Adipocyte (in vitro differentiated cells): ENCODE measurements at regions not wholly inside any gene's neighbourhood (a gene's known extent, or its start where the extent isn't known, plus 50 kb on each side); places are given as distances from the start of the nearest gene placed in this dataset.
A peak's percentile ranks its signal among the peaks of the same experiment; 100 is the strongest.
"Not testable (repeated sequence)": the region's sequence is repeated elsewhere in the genome, so short reads cannot be mapped to it uniquely, and the experiment has no call there.

Source experiments
- DNase-seq: peaks from one replicate; pipeline ENCODE4 v3.0.0-alpha.2; 2015; ENCODE audit warnings: low read depth
- H3K27me3 ChIP-seq: replicated peaks from 2 replicates; pipeline ENCODE4 v1.7.0; 2013; ENCODE audit warnings: mild to moderate bottlenecking, low read length, moderate library complexity; ENCODE audit not compliant: control insufficient read depth, insufficient read depth
- H3K36me3 ChIP-seq: 2 replicates; pipeline ENCODE4 v1.7.0; 2013; ENCODE audit warnings: low read length, mild to moderate bottlenecking, moderate library complexity; ENCODE audit not compliant: control insufficient read depth, insufficient read depth, severe bottlenecking
- H3K4me1 ChIP-seq: 2 replicates; pipeline ENCODE4 v1.7.0; 2013; ENCODE audit warnings: mild to moderate bottlenecking, low read length, moderate library complexity; ENCODE audit not compliant: control insufficient read depth, insufficient read depth
- H3K4me3 ChIP-seq: 2 replicates; pipeline ENCODE4 v1.7.0; 2013; ENCODE audit warnings: mild to moderate bottlenecking, low read length, moderate library complexity
- H3K9ac ChIP-seq: 2 replicates; pipeline ENCODE4 v1.7.0; 2013; ENCODE audit warnings: mild to moderate bottlenecking, low read length, moderate library complexity
- H3K9me3 ChIP-seq: 2 replicates; pipeline ENCODE4 v1.7.0; 2013; ENCODE audit warnings: mild to moderate bottlenecking, low read length, moderate library complexity; ENCODE audit not compliant: control insufficient read depth

DNA sequence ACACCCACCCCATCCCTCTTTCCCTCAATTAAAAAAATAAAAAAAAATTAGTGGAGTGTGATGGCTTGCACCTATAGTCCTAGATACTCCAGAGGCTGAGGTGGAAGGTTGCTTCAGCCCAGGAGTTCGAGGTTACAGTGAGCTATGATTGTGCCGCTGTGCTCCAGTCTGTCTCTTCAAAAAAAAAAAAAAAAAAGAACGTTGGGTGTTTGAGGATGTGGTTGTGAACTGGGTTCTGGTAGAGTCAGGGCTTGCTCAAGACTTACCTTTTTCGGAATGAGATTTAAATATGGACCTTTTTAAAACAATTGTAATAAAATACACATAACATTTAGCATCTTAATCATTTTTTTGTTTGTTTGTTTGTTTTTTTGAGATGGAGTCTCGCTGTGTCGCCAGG, 211.9 kb downstream of the OR2B2 start:
- no peaks in the 10 kb centered on the region for H3K4me1 ChIP-seq
- DNase-seq, result no peak
- H3K36me3 ChIP-seq, result no peaks in the 10 kb centered on the region
- no peaks in the 10 kb centered on the region for H3K27me3 ChIP-seq
- H3K9ac ChIP-seq, result no peak overlapping the region
- H3K4me3 ChIP-seq, result no peak overlapping the region
- no peaks in the 10 kb centered on the region for H3K9me3 ChIP-seq

DNA sequence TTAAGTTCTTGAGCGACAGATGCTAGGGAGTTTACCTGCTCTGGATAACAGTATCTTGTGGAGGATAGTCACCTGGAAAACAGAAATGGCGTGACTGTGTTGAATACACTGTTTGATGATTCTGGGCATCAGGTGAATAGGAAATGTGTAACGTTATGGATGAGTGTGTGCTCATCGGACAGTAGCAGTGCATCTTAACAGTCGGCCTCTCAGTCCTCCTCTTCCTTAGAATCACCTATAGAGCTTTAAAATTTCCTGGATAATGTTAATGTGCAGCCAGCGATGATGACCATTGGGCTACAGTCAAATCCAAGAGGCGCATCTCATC, 217.7 kb downstream of the OR2B2 start:
- Histone ChIP-seq H3K36me3 (no peaks in the 10 kb centered on the region), H3K9ac (no peak overlapping the region), H3K9me3 (no peaks in the 10 kb centered on the region), H3K4me3 (no peak overlapping the region), H3K4me1 (peaks cover 5% of the 10 kb centered on the region), H3K27me3 (peaks cover 17% of the 10 kb centered on the region)
- no peak for DNase-seq

DNA sequence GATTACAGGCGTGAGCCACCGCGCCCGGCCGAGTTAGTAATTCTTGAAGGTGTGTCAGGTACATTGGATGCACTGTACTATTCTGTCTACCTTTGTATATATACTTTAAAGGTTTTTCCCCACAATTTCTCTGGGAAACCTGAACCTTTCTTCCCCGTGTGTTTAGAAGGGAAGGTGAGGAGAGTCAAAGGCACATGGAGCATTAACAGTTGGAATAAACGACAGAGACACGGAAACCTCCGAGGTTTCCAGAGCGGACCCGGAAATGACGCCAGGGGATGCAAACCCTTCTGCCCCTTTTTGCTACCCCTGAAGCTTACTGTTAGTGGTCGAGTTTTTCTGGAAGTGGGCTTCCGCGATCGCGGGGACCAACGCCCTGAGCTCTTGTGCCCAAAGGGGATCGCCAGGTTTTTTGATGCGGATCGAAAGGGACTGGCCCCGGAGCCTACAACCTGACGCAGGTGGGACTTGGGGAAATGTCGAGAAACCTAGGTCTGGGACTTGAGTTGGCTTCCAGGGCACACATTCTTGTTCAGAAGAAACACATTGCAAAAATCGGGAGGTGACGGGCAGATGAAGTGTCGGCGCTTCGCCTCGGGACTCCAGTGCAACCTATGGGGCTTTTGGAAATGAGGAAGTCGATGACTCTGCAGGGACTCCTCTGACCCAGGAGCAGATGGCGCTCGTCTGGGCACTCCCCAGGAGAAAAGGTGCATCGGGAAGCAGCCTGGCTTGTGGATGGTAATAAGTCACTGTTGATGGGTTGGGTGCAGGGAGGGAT, 218.2 kb downstream of the OR2B2 start:
- no peak for DNase-seq
- Histone ChIP-seq H3K27me3 (peaks cover 17% of the 10 kb centered on the region), H3K4me3 (peak overlapping the region; percentile 66), H3K9ac (no peak overlapping the region), H3K4me1 (peaks cover 5% of the 10 kb centered on the region), H3K36me3 (no peaks in the 10 kb centered on the region), H3K9me3 (no peaks in the 10 kb centered on the region)

DNA sequence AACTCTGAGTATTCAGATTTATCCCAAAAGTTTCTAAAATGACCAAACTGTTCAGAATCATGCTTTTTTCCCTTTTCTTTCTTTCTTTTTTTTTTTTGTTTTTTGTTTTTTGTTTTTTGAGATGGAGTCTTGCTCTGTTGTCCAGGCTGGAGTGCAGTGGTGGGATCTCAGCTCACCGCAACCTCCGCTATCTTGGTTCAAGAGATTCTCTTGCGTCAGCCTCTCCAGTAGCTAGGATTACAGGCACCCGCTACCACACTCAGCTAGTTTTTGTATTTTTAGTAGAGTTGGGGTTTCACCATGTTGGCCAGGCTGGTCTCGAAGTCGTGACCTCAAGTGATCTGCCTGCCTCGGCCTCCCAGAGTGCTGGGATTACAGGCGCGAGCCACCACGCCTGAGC, 219.2 kb upstream of the ZNF184 start:
- not testable (repeated sequence) for H3K9me3 ChIP-seq, H3K9ac ChIP-seq, H3K36me3 ChIP-seq, H3K4me3 ChIP-seq, H3K4me1 ChIP-seq, DNase-seq
- H3K27me3 ChIP-seq, result peaks cover 17% of the 10 kb centered on the region

DNA sequence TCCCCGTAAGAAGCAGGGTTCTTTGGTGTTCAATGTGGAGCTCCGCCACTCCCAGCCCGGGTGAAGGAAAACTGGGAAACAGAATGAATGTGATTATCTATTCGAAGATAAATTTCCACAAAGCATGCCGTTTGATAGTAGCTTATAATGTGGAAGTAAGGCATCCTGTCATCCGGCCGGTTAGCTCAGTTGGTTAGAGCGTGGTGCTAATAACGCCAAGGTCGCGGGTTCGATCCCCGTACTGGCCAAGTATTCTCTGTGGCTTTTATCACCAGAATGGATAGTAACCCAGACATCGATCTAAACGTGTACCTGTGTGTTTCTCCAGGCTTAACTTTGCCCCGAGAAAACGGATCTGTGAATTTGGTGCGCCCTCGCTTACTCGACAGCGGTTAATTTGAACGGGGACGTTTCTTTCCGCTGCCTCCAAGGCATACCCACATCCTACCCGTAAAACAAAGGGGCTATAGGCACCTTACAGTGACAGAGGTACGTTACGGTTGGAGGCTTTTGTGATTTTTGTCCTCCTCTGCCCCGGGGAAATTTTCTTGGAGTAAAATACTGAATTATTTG, 215.2 kb upstream of the ZNF184 start:
- Histone ChIP-seq H3K27me3 (no peaks in the 10 kb centered on the region), H3K36me3 (no peaks in the 10 kb centered on the region), H3K4me1 (peaks cover 4% of the 10 kb centered on the region), H3K4me3 (peak overlapping the region; percentile 91), H3K9ac (peak overlapping the region; percentile 78), H3K9me3 (no peaks in the 10 kb centered on the region)
- peak; percentile 89 for DNase-seq

DNA sequence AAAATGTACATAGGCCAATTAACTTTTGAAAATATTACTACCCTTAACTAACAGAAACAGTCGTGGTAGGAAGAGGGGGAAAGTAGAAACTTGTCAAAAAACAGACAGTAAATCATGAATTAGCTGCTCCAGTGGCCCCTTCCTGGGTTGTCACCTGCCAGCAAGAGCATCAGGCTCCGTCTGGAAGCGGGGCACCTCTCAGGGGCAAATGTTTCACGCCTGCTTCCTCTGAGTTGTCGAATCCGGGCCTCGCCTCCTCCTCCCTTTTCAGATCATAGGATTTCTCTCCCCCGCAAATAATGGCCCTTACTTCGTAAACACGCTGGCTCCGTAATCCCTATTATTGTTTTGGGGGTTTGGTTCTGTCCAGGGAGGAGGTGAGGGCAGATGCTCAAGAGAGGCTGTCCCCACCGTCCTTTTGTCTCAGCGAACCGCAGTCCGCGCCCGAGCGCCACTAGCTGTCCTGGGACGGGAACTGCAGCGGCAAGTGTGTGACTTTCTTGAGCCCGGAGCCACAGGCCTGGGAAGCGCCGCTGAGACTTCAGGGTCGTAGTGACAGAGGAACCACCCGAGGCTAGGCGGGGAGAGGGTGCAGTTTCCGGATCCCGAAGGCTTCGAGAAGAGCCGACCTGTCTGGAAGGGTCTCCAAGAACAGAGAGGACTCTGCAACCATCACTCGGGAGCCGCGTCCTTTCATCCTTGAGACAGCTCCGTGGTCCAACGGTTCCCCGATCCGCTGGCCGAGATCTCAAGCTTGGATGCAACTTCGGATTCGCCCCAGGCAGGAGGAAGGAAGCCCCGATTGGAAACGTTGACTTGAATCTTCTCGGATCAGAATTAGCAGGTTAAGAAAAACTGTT, 214.5 kb upstream of the ZNF184 start:
- peak overlapping the region; percentile 91 for H3K4me3 ChIP-seq
- DNase-seq, result peak; percentile 93

DNA sequence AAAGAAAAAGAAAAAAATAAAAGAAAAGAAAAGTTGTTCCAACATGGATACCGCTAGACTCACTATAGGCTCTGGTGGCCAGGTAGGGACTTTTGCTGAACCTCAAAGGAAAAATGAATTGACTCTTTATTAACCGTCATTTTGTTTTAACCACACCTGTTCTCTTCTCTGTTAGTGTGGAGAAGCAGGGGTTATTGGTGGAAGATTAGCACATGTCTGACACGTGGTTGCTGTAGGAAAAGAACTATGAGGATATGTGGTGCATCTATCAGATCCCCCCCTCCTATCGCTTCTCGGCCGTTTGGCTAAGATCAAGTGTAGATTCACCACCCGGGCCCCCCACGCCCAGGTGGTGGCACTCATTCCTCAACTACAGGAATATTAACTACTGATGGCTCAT, 212.4 kb upstream of the ZNF184 start:
- Histone ChIP-seq H3K9me3 (no peaks in the 10 kb centered on the region), H3K4me3 (no peak overlapping the region), H3K9ac (no peak overlapping the region), H3K27me3 (peaks cover 9% of the 10 kb centered on the region), H3K4me1 (peaks cover 4% of the 10 kb centered on the region), H3K36me3 (no peaks in the 10 kb centered on the region)
- DNase-seq, result no peak

More for the DNA sequence above, 214.5 kb upstream of the ZNF184 start:
- Histone ChIP-seq H3K9ac (peak overlapping the region; percentile 78), H3K27me3 (no peaks in the 10 kb centered on the region), H3K4me1 (peaks cover 4% of the 10 kb centered on the region), H3K36me3 (no peaks in the 10 kb centered on the region), H3K9me3 (no peaks in the 10 kb centered on the region)

DNA sequence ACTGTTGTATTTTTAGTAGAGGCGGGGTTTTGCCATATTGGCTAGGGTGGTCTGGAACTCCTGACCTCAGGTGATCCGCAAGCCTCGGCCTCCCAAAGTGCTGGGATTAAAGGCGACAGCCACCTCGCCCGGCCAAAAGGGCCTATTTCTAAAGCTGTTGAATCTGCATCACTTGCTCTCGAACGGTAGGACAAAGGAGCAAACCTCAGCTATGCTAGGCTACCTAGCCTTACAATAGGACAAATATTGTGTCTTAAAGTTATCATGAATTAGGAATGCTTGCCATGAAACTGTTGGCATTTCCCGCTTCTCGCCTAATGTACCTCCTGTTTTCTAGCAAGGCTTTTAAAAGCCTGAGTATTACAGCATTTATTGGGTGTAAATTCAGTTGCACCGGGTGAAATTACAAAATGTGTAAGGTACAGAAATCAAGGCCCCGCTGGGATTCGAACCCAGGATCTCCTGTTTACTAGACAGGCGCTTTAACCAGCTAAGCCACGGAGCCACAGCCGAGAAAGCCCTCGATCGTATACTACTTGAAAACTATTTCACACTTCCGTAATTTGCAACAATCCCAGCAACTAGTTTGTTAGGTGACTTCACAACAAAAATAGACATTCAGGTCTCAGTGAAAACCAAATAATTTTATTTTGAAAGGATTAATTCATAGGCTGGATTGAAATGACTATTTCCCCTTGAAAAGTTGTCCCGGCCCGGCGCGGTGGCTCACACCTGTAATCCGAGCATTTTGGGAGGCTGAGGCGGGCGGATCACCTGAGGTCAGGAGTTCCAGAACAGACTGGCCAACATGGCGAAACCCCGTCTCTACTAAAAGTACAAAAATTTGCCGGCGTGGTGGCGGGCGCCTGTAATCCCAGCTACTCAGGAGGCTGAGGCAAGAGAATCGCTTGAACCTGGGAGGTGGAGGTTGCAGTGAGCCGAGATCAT, 211.6 kb upstream of the ZNF184 start:
- Histone ChIP-seq H3K4me3 (no peak overlapping the region), H3K4me1 (peaks cover 4% of the 10 kb centered on the region), H3K27me3 (peaks cover 17% of the 10 kb centered on the region), H3K9ac (no peak overlapping the region), H3K36me3 (no peaks in the 10 kb centered on the region), H3K9me3 (no peaks in the 10 kb centered on the region)
- DNase-seq, result peak; percentile 57

DNA sequence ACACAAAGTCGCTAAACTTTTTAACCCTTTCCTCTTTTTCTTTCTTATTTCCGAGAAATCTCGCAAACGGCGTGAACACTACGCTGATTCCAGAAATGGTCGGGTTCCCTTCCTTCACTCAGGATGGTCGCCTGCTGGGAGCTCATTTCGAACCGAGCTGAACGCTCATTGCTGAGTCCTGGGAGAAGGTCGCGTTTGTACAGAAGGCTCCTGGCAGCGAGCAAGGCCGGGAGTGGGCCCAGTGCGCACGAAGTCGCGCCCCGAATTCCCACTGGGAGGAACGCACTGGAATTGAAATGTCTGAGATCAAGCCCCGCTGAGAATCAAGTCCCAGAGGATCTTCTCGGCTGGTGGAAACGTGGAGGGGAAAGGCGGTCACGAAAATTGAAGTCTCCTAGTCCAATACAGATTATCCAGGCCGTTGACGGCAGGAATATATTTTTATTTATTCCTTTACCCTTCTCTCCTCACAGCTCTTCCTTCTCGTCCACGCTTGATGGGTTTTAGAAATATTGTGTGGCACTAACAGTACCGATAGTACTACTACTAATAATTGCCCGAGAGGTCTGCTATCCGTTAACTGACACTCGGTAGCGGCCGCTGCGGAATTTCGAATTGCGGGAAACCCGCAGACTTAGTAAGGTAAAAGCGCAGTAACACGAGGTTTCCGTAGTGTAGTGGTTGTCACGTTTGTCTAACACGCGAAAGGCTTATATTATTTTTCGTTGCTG, 207.2 kb upstream of the ZNF184 start:
- Histone ChIP-seq H3K4me3 (peak overlapping the region; percentile 44), H3K36me3 (no peaks in the 10 kb centered on the region), H3K9ac (no peak overlapping the region), H3K27me3 (peaks cover 33% of the 10 kb centered on the region), H3K9me3 (no peaks in the 10 kb centered on the region), H3K4me1 (no peaks in the 10 kb centered on the region)
- no peak for DNase-seq

DNA sequence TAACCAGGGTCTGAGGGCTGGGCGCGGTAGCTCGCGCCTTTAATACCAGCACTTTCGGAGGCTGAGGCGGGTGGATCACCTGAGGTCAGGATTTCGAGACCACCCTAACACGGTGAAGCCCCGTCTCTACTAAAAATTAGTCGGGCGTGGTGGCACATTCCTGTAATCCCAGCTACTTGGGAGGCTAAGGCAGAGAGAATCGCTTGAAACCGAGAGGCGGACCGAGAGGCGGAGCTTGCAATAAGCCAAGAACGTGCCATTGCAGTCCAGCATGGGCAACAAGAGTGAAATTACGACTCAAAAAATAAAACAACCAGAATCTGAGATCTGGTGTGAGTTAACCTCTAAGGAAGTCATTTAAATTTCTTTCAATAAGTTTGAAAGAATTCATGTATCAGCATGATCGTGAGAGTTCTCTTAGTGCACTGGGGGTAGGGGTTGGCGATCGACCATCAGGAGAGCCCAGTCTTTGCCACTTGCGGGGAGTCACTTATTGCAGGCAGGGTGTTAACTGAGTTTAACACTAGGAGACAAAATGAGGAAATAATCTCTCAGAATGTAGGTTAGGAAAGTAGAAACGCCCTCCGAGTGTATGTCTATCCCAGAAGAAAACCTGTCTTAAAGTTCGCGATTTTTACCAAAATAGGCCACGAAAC, 206.5 kb upstream of the ZNF184 start:
- no peaks in the 10 kb centered on the region for H3K9me3 ChIP-seq
- H3K36me3 ChIP-seq, result no peaks in the 10 kb centered on the region
- no peak overlapping the region for H3K9ac ChIP-seq
- peak; percentile 9 for DNase-seq
- H3K4me1 ChIP-seq, result no peaks in the 10 kb centered on the region
- H3K27me3 ChIP-seq, result peaks cover 33% of the 10 kb centered on the region
- peak overlapping the region; percentile 44 for H3K4me3 ChIP-seq
